ENCODE measurements at regions not wholly inside any gene's neighbourhood (a gene's known extent, or its start where the extent isn't known, plus 50 kb on each side); places are given as distances from the start of the nearest gene placed in this dataset.

DNA sequence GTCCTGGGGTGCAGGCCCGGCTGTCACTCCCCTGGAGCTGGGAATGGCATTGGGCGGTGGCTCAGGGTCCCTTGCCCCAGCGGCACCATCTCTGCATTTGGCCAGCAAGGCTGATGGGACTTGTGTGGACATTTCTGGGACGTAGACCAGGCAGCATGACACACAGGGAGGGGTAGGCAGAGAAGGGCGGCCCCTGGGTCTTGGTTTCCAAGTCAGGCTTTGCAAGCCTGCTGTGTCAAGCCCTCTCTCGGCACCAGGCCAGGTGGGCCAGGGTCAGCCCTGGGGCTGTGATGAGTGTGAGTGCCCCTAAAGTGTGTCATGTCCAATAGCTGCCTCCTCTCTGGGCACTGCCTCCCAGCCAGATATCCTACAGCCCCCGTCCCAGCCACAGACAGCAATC is 335.2 kb downstream of the SEC14L1 start:
- no peaks in the 10 kb centered on the region for H3K36me3 ChIP-seq
- TF ChIP-seq CTCF (IDR thresholded peaks at IDR 0.05) (no peak), POLR2A (IDR thresholded peaks at IDR 0.05) (no peak)
- no peak overlapping the region for H3K4me3 ChIP-seq
- peaks cover 21 to 92% (median 79%) of the 10 kb centered on the region in 12 donors for H3K4me1 ChIP-seq
- ATAC-seq: no peak
- no peak for DNase-seq
- 66 to 85% (median 83%) methylated on average over 1 to 7 of the region's 7 CpGs for WGBS, 4 donors
- H3K27ac ChIP-seq: peak overlapping the region in 7 of 12 donors; percentile 1 to 88 (median 70)
- no peaks in the 10 kb centered on the region for H3K9me3 ChIP-seq
- H3K27me3 ChIP-seq: no peaks in the 10 kb centered on the region
- intact Hi-C loops (cut with DNase I): loop anchor here in 1 of 10 donors (5.0 kb wide), 1 partner anchor 44 kb away; no protein-coding TSS in a partner anchor

- no peak for TF ChIP-seq CTCF (IDR thresholded peaks at IDR 0.05)
- TF ChIP-seq POLR2A (IDR thresholded peaks at IDR 0.05): no peak
- 93 to 98% (median 95%) methylated on average over 6 to 8 of the region's 8 CpGs for WGBS, 4 donors
- Histone ChIP-seq H3K36me3 (peaks cover 0 to under 1% (median 0%) of the 10 kb centered on the region in 9 donors), H3K9me3 (no peaks in the 10 kb centered on the region), H3K4me1 (peaks cover 16 to 87% (median 74%) of the 10 kb centered on the region in 12 donors), H3K27me3 (no peaks in the 10 kb centered on the region), H3K4me3 (no peak overlapping the region), H3K27ac (peak overlapping the region in 7 of 12 donors; percentile 17 to 88 (median 70))
- intact Hi-C loops (cut with DNase I): loop anchor here in 1 of 10 donors (5.0 kb wide), 1 partner anchor 44 kb away; no protein-coding TSS in a partner anchor
- ATAC-seq (no peak), DNase-seq (no peak)
Observed at GRCh38 chr17:77476498-77476897, 335.7 kb downstream of the SEC14L1 start.

GRCh38 chr17:77476931-77477805 is 336.4 kb downstream of the SEC14L1 start:
- H3K36me3 ChIP-seq: peaks cover 0 to 8% (median 2%) of the 10 kb centered on the region in 9 donors
- H3K9me3 ChIP-seq: no peaks in the 10 kb centered on the region
- ATAC-seq (peak; percentile 68 to 86 (median 84)), DNase-seq (peak; percentile 60 to 85 (median 73))
- H3K27ac ChIP-seq: peak overlapping the region in 11 of 12 donors; percentile 6 to 88 (median 67)
- H3K27me3 ChIP-seq: no peaks in the 10 kb centered on the region
- no peak for TF ChIP-seq CTCF (IDR thresholded peaks at IDR 0.05)
- peaks cover 11 to 82% (median 68%) of the 10 kb centered on the region in 12 donors for H3K4me1 ChIP-seq
- intact Hi-C loops (cut with DNase I): loop anchor here in 1 of 10 donors (5.0 kb wide), 1 partner anchor 45 kb away; no protein-coding TSS in a partner anchor
- WGBS, 4 donors: 29 to 37% (median 33%) methylated on average over 22 of the region's 22 CpGs
- peak overlapping the region in 2 of 12 donors; percentile 13 to 19 for H3K4me3 ChIP-seq

GRCh38 chr17:77478281-77478680 is 337.5 kb downstream of the SEC14L1 start:
- Histone ChIP-seq H3K4me1 (peaks cover 3 to 71% (median 57%) of the 10 kb centered on the region in 12 donors), H3K27ac (peak overlapping the region in 4 of 12 donors; percentile 43 to 88 (median 74)), H3K27me3 (no peaks in the 10 kb centered on the region), H3K9me3 (no peaks in the 10 kb centered on the region), H3K4me3 (no peak overlapping the region), H3K36me3 (peaks cover 0 to 19% (median 13%) of the 10 kb centered on the region in 9 donors)
- no peak for ATAC-seq
- no peak for DNase-seq
- WGBS, 4 donors: 93 to 97% (median 95%) methylated on average over 16 of the region's 16 CpGs
- no peak for TF ChIP-seq CTCF (IDR thresholded peaks at IDR 0.05)
- TF ChIP-seq POLR2A (IDR thresholded peaks at IDR 0.05): no peak
- intact Hi-C loops (cut with DNase I): loop anchor here in 1 of 10 donors (5.0 kb wide), 1 partner anchor 46 kb away; no protein-coding TSS in a partner anchor
